ENCODE measurements at regions not wholly inside any gene's neighbourhood (a gene's known extent, or its start where the extent isn't known, plus 50 kb on each side); places are given as distances from the start of the nearest gene placed in this dataset.

GRCh38 chr5:57576317-57576716, 93.7 kb upstream of the ACTBL2 start:
- TF ChIP-seq CTCF (IDR thresholded peaks at IDR 0.05 in 4 of 5, conservative IDR thresholded peaks at IDR 0.05 in 1 of 5) (no peak), POLR2A (IDR thresholded peaks at IDR 0.05) (no peak)
